GM12878 (cell line): ENCODE measurements at regions not wholly inside any gene's neighbourhood (a gene's known extent, or its start where the extent isn't known, plus 50 kb on each side); places are given as distances from the start of the nearest gene placed in this dataset.
A peak's percentile ranks its signal among the peaks of the same experiment; 100 is the strongest.

Source experiments
- ATAC-seq: fragments of 200-7000 bp; cut with Tn5 transposase; 3 replicates; pipeline ENCODE4 v1.9.1; 2020; ENCODE audit warnings: mild to moderate bottlenecking, moderate library complexity
- BruUV-seq: library from RNA; stranded (reverse); fragments of 400-500 nt; replicated peaks from 2 replicates; lab custom pipeline; 2021; lab: Mats Ljungman, UMichigan
- CTCF ChIA-PET: fragments of 300-600 bp; sonication (Branson Sonifier 250); formaldehyde crosslinking; extraction: SDS; loops from one replicate; lab custom pipeline; 2021; ENCODE audit warnings: inconsistent platforms; lab: Yijun Ruan, JAX
- POLR2A ChIA-PET: fragments of 350-600 bp; formaldehyde crosslinking; extraction: SDS; loops from one replicate; lab custom pipeline; 2021; ENCODE audit warnings: inconsistent platforms; lab: Charles Lee
- RAD21 ChIA-PET: fragments of 300-600 bp; sonication (Branson Sonifier 250); formaldehyde crosslinking; loops from one replicate; lab custom pipeline; 2023; ENCODE audit warnings: antibody characterized with exemption; ENCODE audit not compliant: unreplicated experiment; lab: Charles Lee
- SMC1A ChIA-PET: fragments of 300-600 bp; sonication (Branson Sonifier 250); formaldehyde crosslinking; loops from one replicate; lab custom pipeline; 2023; ENCODE audit not compliant: unreplicated experiment, uncharacterized antibody; lab: Charles Lee
- DNase-seq: peaks from one replicate; pipeline ENCODE4 v3.0.0-alpha.2; 2011; ENCODE audit warnings: low read depth, low spot score
- FAIRE-seq: peaks from 3 replicates; lab custom pipeline; 2011; peaks lifted over from hg19 to GRCh38; lab: Jason Lieb, UNC
- H2AFZ ChIP-seq: 2 replicates; pipeline ENCODE4 v1.6.0; 2011; ENCODE audit warnings: low read depth, low read length, control low read depth; ENCODE audit not compliant: control insufficient read depth
- H3K27ac ChIP-seq: 2 replicates; pipeline ENCODE4 v1.5.1; 2011; ENCODE audit warnings: control low read depth; ENCODE audit not compliant: control insufficient read depth, insufficient read depth
- H3K27me3 ChIP-seq, 2 experiments: replicated peaks in 1 of 2; 2 replicates each; pipeline versions ENCODE4 v1.6.0 to v1.6.1; 2011; ENCODE audit warnings: low read length in 1 of 2; ENCODE audit not compliant: control insufficient read depth in 2 of 2, insufficient read depth in 2 of 2
- H3K36me3 ChIP-seq, 2 experiments: 2 replicates each; pipeline ENCODE4 v1.5.1; 2011; ENCODE audit warnings: low read length in 1 of 2; ENCODE audit not compliant: control insufficient read depth in 2 of 2, insufficient read depth in 2 of 2
- H3K4me1 ChIP-seq: 2 replicates; pipeline ENCODE4 v1.6.1; 2011; ENCODE audit warnings: mild to moderate bottlenecking, low read length, moderate library complexity, mixed read lengths; ENCODE audit not compliant: control insufficient read depth, insufficient read depth
- H3K4me2 ChIP-seq: 2 replicates; pipeline ENCODE4 v1.6.0; 2011; ENCODE audit warnings: control low read depth; ENCODE audit not compliant: control insufficient read depth, insufficient read depth
- H3K4me3 ChIP-seq: fragments of 200-600 bp; sonication (generic); 2 replicates; pipeline ENCODE4 v1.5.1; 2016
- H3K79me2 ChIP-seq: 2 replicates; pipeline ENCODE4 v1.6.0; 2011; ENCODE audit warnings: low read length; ENCODE audit not compliant: control insufficient read depth, insufficient read depth
- H3K9ac ChIP-seq: 2 replicates; pipeline ENCODE4 v1.8.0; 2011; ENCODE audit warnings: low read length, control low read depth, mixed read lengths; ENCODE audit not compliant: control insufficient read depth, insufficient read depth
- H3K9me3 ChIP-seq: replicated peaks from 3 replicates; pipeline ENCODE4 v1.5.1; 2011; ENCODE audit warnings: mild to moderate bottlenecking, low read length; ENCODE audit not compliant: control insufficient read depth, insufficient read depth
- H4K20me1 ChIP-seq: 2 replicates; pipeline ENCODE4 v1.6.0; 2011; ENCODE audit not compliant: control insufficient read depth, insufficient read depth
- EED ChIP-seq: sonication (generic); IDR thresholded peaks from 2 replicates; pipeline ENCODE4 v1.6.1; 2016; ENCODE audit warnings: antibody characterized with exemption, low read depth
- HSF1 ChIP-seq: fragments of 150-350 bp; IDR thresholded peaks from 2 replicates; pipeline ENCODE4 v1.6.1; 2014; ENCODE audit warnings: mild to moderate bottlenecking, low read depth, low read length
- IKZF2 ChIP-seq, 2 experiments: fragments of 450-650 bp; IDR thresholded peaks; 2 replicates each; pipeline ENCODE4 v1.6.1; 2017; ENCODE audit warnings: mild to moderate bottlenecking in 2 of 2, moderate library complexity in 2 of 2
- KDM1A ChIP-seq: fragments of 200-600 bp; sonication (generic); IDR thresholded peaks from 2 replicates; pipeline ENCODE4 v1.6.1; 2016; ENCODE audit warnings: borderline replicate concordance
- KLF5 ChIP-seq: fragments of 450-650 bp; IDR thresholded peaks from 2 replicates; pipeline ENCODE4 v1.6.1; 2014; ENCODE audit warnings: mild to moderate bottlenecking; ENCODE audit not compliant: partially characterized antibody
- NFIC ChIP-seq: IDR thresholded peaks from 2 replicates; pipeline ENCODE4 v1.6.1; 2012; ENCODE audit warnings: low read depth, mild to moderate bottlenecking, inconsistent platforms, low read length, moderate library complexity
- NFYB ChIP-seq: IDR thresholded peaks from 2 replicates; pipeline ENCODE4 v1.6.1; 2011; ENCODE audit warnings: low read depth, mild to moderate bottlenecking, low read length, improper control_type of control experiment, moderate library complexity; ENCODE audit not compliant: insufficient read depth
- PAX5 ChIP-seq: IDR thresholded peaks from 2 replicates; pipeline ENCODE4 v1.6.1; 2011; ENCODE audit warnings: low read depth, low read length, borderline replicate concordance
- PKNOX1 ChIP-seq: fragments of 450-650 bp; IDR thresholded peaks from 2 replicates; pipeline ENCODE4 v1.6.1; 2016; ENCODE audit warnings: mild to moderate bottlenecking
- PML ChIP-seq: IDR thresholded peaks from 2 replicates; pipeline ENCODE4 v1.6.1; 2012; ENCODE audit warnings: low read length, inconsistent platforms
- POLR2AphosphoS5 ChIP-seq: IDR thresholded peaks from 2 replicates; pipeline ENCODE4 v1.6.1; 2011; ENCODE audit warnings: mild to moderate bottlenecking, low read length, inconsistent platforms
- POU2F2 ChIP-seq: IDR thresholded peaks from 3 replicates; pipeline ENCODE4 v1.6.1; 2011; ENCODE audit warnings: low read depth, mild to moderate bottlenecking, low read length, borderline replicate concordance
- RELB ChIP-seq: fragments of 450-650 bp; IDR thresholded peaks from 2 replicates; pipeline ENCODE4 v1.6.1; 2017; ENCODE audit warnings: low read depth, mild to moderate bottlenecking, moderate library complexity
- SREBF1 ChIP-seq: IDR thresholded peaks from 2 replicates; pipeline ENCODE4 v1.6.1; 2012; ENCODE audit warnings: mild to moderate bottlenecking, low read length
- WRNIP1 ChIP-seq: IDR thresholded peaks from 2 replicates; pipeline ENCODE4 v1.6.1; 2011; ENCODE audit warnings: low read depth, low read length, improper control_type of control experiment, borderline replicate concordance
- ZBTB33 ChIP-seq: fragments of 450-650 bp; IDR thresholded peaks from 2 replicates; pipeline ENCODE4 v1.6.1; 2017; ENCODE audit warnings: mild to moderate bottlenecking
- ZZZ3 ChIP-seq: IDR thresholded peaks from 2 replicates; pipeline ENCODE4 v1.6.1; 2011; ENCODE audit warnings: low read depth; ENCODE audit not compliant: control insufficient read depth, insufficient read length
- WGBS: methylation state at CpG from one replicate; pipeline ENCODE4 v1.1.6; 2016; ENCODE audit warnings: low lambda C conversion rate; ENCODE audit not compliant: insufficient replicate concordance, insufficient coverage; ENCODE audit errors: missing lambda C conversion rate; 5-methylcytosine and 5-hydroxymethylcytosine counted together
- in situ Hi-C: fragments of 300-500 bp; cut with MboI; formaldehyde crosslinking; loops from 9 replicates; pipeline ENCODE4 v1.14.3; 2018; ENCODE audit warnings: mixed read lengths
- intact Hi-C: fragments of 100-400 bp; cut with micrococcal nuclease; formaldehyde crosslinking; loops from one replicate; pipeline ENCODE4 v1.14.2; 2022; ENCODE audit not compliant: unreplicated experiment

- TF ChIP-seq ZZZ3 (no peak), KDM1A (no peak)
Measured at GRCh38 chr7:130953196-130953595, 219.2 kb upstream of the KLF14 start (continued).

GRCh38 chr7:130954918-130955564 lies 221.0 kb upstream of the KLF14 start:
- FAIRE-seq (no peak), DNase-seq (no peak), ATAC-seq (peak; percentile 1)
- SMC1A ChIA-PET, result interaction anchor here (0.6 to 9.2 kb wide), 16 partner anchors 8 to 85 kb away, joined by 3 to 145 read pairs (median 4); no protein-coding TSS in a partner anchor
- in situ Hi-C loops (no loop called here), intact Hi-C loops (no loop called here)
- H3K9me3 ChIP-seq, result no peaks in the 10 kb centered on the region
- H3K27me3 ChIP-seq, result no peaks in the 10 kb centered on the region
- peak overlapping the region; percentile 79 for H3K4me3 ChIP-seq
- no peak overlapping the region for H2AFZ ChIP-seq
- H3K36me3 ChIP-seq, result peaks cover 11 to 20% of the 10 kb centered on the region in 2 experiments
- CTCF ChIA-PET, result interaction anchor here (0.7 to 7.4 kb wide), 11 partner anchors 8 to 85 kb away, joined by 3 to 106 read pairs (median 4); no protein-coding TSS in a partner anchor
- peaks cover 19% of the 10 kb centered on the region for H3K4me1 ChIP-seq
- H3K79me2 ChIP-seq, result peaks cover 100% of the 10 kb centered on the region
- 16% methylated on average over 6 of the region's 6 CpGs for WGBS
- BruUV-seq, result no TSS peak
- peak overlapping the region; percentile 29; the same call in 1 of the 2 replicates for H3K27ac ChIP-seq
- peak overlapping the region; percentile 9; the same call in 1 of the 2 replicates for H3K9ac ChIP-seq
- 0 out of 2 replicates have a peak, but pooled peaks cover 2% of the 10 kb centered on the region for H4K20me1 ChIP-seq
- H3K4me2 ChIP-seq, result peak overlapping the region; percentile 73
- POLR2A ChIA-PET, result interaction anchor here (0.7 to 6.9 kb wide), 3 partner anchors 9 to 374 kb away, joined by 3 to 67 read pairs (median 20); no protein-coding TSS in a partner anchor
- RAD21 ChIA-PET, result interaction anchor here (0.8 to 7.8 kb wide), 6 partner anchors 8 to 85 kb away, joined by 3 to 94 read pairs (median 3); no protein-coding TSS in a partner anchor
- TF ChIP-seq HSF1 (no peak), IKZF2 (IDR thresholded peaks at IDR 0.05) (no peak), PKNOX1 (peak; percentile 74), SREBF1 (no peak), ZBTB33 (no peak), PAX5 (no peak), EED (no peak), PML (no peak), POLR2AphosphoS5 (peak; percentile 63), NFIC (no peak), POU2F2 (no peak), NFYB (peak; percentile 34; the same call in 1 of the 2 replicates), KLF5 (no peak), RELB (no peak), WRNIP1 (no peak)
- TF ChIP-seq, all 136 proteins: peak for 3
